Activated T-cell treated with anti-CD3 and anti-CD28 coated beads, Interleukin-2, amount 50 U/mL, for 72 hours (primary cell): ENCODE measurements at regions not wholly inside any gene's neighbourhood (a gene's known extent, or its start where the extent isn't known, plus 50 kb on each side); places are given as distances from the start of the nearest gene placed in this dataset.
A peak's percentile ranks its signal among the peaks of the same experiment; 100 is the strongest.
"Not testable (repeated sequence)": the region's sequence is repeated elsewhere in the genome, so short reads cannot be mapped to it uniquely, and the experiment has no call there.

Source experiments
- ATAC-seq, 2 donors: fragments of 150-1000 bp; cut with Tn5 transposase; replicated peaks in 1 of 2; 2 replicates each; pipeline ENCODE4 v1.10.0; 2021; ENCODE audit warnings: moderate library complexity in 2 of 2, mild to moderate bottlenecking in 1 of 2
- DNase-seq, 2 donors: peaks; one replicate each; pipeline ENCODE4 v3.0.0; 2021 to 2022; ENCODE audit warnings: mixed read lengths in 1 of 2
- H3K27ac Mint-ChIP-seq: one replicate; pipeline ENCODE4 v1.8.0; 2022; ENCODE audit warnings: mild to moderate bottlenecking, moderate library complexity, mixed read lengths
- H3K27me3 Mint-ChIP-seq: one replicate; pipeline ENCODE4 v1.8.0; 2022; ENCODE audit warnings: low read depth, mixed read lengths
- H3K36me3 Mint-ChIP-seq, 2 donors: one replicate each; pipeline ENCODE4 v1.8.0; 2022; ENCODE audit warnings: mixed read lengths in 2 of 2, mild to moderate bottlenecking in 1 of 2; ENCODE audit not compliant: insufficient read depth in 2 of 2
- H3K4me1 Mint-ChIP-seq: one replicate; pipeline ENCODE4 v1.8.0; 2022; ENCODE audit warnings: low read depth, mixed read lengths
- H3K4me3 Mint-ChIP-seq, 2 donors: one replicate each; pipeline ENCODE4 v1.8.0; 2022; ENCODE audit warnings: mild to moderate bottlenecking in 2 of 2, mixed read lengths in 2 of 2, moderate library complexity in 2 of 2
- H3K9me3 Mint-ChIP-seq, 2 donors: one replicate each; pipeline ENCODE4 v1.8.0; 2022; ENCODE audit warnings: mixed read lengths in 2 of 2

GRCh38 chr20:26025792-26026191, 329.1 kb upstream of the ZNF337 start:
- not testable (repeated sequence) for H3K36me3 Mint-ChIP-seq, H3K9me3 Mint-ChIP-seq, DNase-seq, H3K27ac Mint-ChIP-seq, H3K27me3 Mint-ChIP-seq, H3K4me3 Mint-ChIP-seq, ATAC-seq, H3K4me1 Mint-ChIP-seq

DNA sequence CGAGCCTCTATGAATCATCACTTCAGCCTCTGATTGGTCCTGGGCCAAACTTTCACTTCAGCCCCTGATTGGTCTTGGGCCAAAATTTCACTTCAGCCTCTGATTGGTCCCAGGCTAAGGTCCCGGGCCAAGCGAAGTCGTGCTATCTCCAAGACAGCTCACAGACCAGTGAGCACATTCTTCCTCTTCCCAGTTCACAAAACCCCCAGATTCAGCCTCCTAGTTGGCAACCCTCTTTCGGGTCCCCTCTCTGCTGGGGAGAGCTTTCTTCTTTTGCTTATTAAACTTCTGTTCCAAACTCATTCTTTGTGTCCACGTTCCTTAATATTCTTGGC, 314.3 kb upstream of the ZNF337 start:
- not testable (repeated sequence) for ATAC-seq

DNA sequence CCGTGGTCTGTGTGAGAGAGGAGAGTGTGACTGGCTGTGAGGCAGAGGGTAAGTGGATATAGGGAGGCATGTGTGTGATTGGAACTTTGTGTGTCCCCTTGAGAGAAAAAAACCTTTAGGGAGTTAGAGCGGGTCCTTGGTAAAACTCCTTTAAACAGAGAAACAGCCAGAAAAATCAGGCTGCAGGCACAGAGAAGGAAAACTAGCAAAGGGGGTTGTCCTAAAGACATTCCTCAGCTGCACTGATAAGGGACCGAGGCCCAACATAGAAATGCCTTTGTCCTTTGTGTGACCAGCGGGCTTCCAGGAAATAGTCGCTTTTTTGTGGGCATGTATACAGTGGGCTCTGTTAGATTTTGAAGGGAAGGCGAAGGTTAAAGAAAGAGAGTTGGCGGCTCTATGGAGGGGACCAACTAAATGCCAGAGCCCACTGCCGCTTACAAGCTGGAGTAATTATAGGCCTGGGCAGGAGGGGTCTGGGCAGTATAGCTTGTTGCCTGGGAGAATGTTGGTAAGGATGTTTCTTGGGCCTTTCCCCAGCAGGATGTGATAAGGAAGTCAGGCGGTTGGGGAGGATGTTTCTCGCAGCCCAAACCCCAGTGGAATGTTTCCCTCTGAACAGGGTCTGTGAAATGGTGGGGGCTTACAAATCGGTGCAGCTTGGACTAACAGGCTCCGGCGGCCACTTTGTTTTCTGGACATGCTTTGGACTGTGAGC, 313.7 kb upstream of the ZNF337 start:
- ATAC-seq, DNase-seq, H3K27me3 Mint-ChIP-seq, H3K9me3 Mint-ChIP-seq, H3K36me3 Mint-ChIP-seq: not testable (repeated sequence)
- peak overlapping the region; percentile 51 for H3K27ac Mint-ChIP-seq
- peak overlapping the region; percentile 83 to 88 for H3K4me3 Mint-ChIP-seq
- peaks cover 16% of the 10 kb centered on the region for H3K4me1 Mint-ChIP-seq

More for the DNA sequence above, 314.3 kb upstream of the ZNF337 start:
- not testable (repeated sequence) for H3K27ac Mint-ChIP-seq, DNase-seq, H3K9me3 Mint-ChIP-seq, H3K27me3 Mint-ChIP-seq, H3K36me3 Mint-ChIP-seq
- peak overlapping the region; percentile 83 to 88 for H3K4me3 Mint-ChIP-seq
- H3K4me1 Mint-ChIP-seq: peaks cover 16% of the 10 kb centered on the region

- not testable (repeated sequence) for H3K27me3 Mint-ChIP-seq, H3K36me3 Mint-ChIP-seq, ATAC-seq, H3K9me3 Mint-ChIP-seq
- Mint-ChIP-seq H3K4me3 (peak overlapping the region; percentile 83 to 88), H3K27ac (peak overlapping the region; percentile 51), H3K4me1 (peaks cover 16% of the 10 kb centered on the region)
- peak; percentile 54 to 64 for DNase-seq
Measured at GRCh38 chr20:26009402-26010223, 313.0 kb upstream of the ZNF337 start.

DNA sequence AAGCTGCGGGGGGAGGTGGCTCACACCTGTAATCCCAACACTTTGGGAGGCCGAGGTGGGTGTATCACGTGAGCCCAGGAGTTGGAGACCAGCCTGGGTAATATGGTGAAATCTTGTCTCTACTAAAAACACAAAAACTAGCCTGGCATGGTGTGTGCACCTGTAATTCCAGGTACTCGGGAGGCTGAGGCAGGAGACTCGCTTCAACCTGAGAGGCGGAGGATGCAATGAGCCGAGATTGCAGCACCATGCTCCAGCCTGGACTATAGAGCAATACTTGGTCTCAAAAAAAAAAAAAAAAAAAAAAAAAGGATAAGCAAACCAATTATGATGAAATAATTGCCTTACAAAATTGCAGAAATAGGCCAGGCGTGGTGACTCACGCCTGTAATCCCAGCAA, 311.4 kb upstream of the ZNF337 start:
- H3K27me3 Mint-ChIP-seq: not testable (repeated sequence)

GRCh38 chr20:26006164-26006563, 309.5 kb upstream of the ZNF337 start:
- H3K36me3 Mint-ChIP-seq, H3K4me3 Mint-ChIP-seq, H3K27ac Mint-ChIP-seq, H3K27me3 Mint-ChIP-seq, H3K9me3 Mint-ChIP-seq, ATAC-seq, DNase-seq: not testable (repeated sequence)
- peaks cover 16% of the 10 kb centered on the region for H3K4me1 Mint-ChIP-seq

More for the DNA sequence above, 311.4 kb upstream of the ZNF337 start:
- ATAC-seq, H3K9me3 Mint-ChIP-seq, H3K36me3 Mint-ChIP-seq, H3K4me3 Mint-ChIP-seq, DNase-seq, H3K27ac Mint-ChIP-seq: not testable (repeated sequence)
- H3K4me1 Mint-ChIP-seq: peaks cover 16% of the 10 kb centered on the region

DNA sequence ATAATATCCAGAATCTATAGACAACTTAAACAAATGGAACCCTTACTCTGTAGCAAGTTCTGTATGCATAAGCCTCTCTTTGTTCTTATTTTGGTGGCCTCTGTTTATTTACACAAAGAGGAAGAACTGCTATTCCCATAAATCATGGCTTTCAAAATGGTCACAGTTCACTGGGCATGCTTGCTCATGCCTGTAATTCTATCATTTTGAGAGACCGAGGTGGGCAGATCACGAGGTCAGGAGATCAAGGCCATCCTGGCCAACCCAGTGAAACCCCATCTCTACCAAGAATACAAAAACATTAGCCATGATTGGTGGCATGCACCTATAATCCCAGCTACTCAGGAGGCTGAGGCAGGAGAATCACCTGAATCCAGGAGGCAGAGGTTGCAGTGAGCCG, 307.3 kb upstream of the ZNF337 start:
- H3K27ac Mint-ChIP-seq, H3K4me1 Mint-ChIP-seq, DNase-seq, H3K27me3 Mint-ChIP-seq, ATAC-seq, H3K9me3 Mint-ChIP-seq, H3K36me3 Mint-ChIP-seq, H3K4me3 Mint-ChIP-seq: not testable (repeated sequence)

GRCh38 chr20:25997367-25998038, 300.9 kb upstream of the ZNF337 start:
- not testable (repeated sequence) for ATAC-seq, H3K27ac Mint-ChIP-seq, H3K4me3 Mint-ChIP-seq, H3K36me3 Mint-ChIP-seq, H3K4me1 Mint-ChIP-seq, DNase-seq, H3K27me3 Mint-ChIP-seq, H3K9me3 Mint-ChIP-seq

DNA sequence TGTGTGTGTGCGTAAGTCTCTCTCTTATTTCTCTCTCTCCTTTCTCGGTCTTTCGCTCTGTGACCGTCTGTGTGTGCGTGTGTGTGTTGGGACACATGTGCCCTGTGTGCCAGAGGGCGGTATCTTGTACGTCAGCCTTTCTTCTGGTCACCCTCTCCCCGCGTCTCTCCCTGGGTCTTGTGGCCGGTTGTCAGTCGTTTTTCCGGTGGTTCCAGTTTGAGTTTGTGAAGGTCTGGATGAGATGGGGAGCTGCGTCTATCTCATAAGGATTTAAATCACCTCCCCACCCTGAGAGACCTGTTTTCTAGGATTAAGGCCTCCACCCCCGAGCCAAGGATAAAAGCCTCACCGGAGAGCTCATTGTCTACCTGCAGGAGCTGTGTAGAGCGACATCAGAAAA, 295.5 kb upstream of the ZNF337 start:
- H3K27me3 Mint-ChIP-seq: peaks cover 19% of the 10 kb centered on the region
- H3K9me3 Mint-ChIP-seq: no peaks in the 10 kb centered on the region
- DNase-seq (no peak), ATAC-seq (no peak)
- no peak overlapping the region for H3K4me3 Mint-ChIP-seq
- H3K36me3 Mint-ChIP-seq: peaks cover 0 to 2% of the 10 kb centered on the region in 2 donors
- H3K27ac Mint-ChIP-seq: no peak overlapping the region
- H3K4me1 Mint-ChIP-seq: peaks cover 4% of the 10 kb centered on the region

DNA sequence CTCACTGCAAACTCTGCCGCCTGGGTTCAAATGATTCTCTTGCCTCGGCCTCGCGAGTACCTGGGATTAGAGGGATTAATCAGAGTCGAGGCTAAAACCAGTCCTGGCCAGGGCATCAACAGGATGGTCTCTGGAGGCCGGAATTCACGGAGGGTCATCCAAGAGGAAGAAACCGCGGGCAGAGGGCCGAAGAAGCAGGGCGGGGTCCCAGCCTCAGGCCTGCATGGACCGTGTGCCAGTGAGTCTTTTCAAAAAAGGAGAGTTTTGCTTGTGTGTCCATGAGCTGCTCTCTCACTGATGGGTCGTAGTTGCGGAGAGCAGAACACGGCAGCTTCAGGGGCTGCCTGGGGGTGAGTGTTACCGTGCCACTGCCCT, 295.1 kb upstream of the ZNF337 start:
- no peak overlapping the region for H3K4me3 Mint-ChIP-seq
- peaks cover 19% of the 10 kb centered on the region for H3K27me3 Mint-ChIP-seq
- no peak for DNase-seq
- H3K9me3 Mint-ChIP-seq: no peaks in the 10 kb centered on the region
- no peak for ATAC-seq
- H3K4me1 Mint-ChIP-seq: peaks cover 6% of the 10 kb centered on the region
- H3K36me3 Mint-ChIP-seq: peaks cover 0 to 2% of the 10 kb centered on the region in 2 donors
- no peak overlapping the region for H3K27ac Mint-ChIP-seq

DNA sequence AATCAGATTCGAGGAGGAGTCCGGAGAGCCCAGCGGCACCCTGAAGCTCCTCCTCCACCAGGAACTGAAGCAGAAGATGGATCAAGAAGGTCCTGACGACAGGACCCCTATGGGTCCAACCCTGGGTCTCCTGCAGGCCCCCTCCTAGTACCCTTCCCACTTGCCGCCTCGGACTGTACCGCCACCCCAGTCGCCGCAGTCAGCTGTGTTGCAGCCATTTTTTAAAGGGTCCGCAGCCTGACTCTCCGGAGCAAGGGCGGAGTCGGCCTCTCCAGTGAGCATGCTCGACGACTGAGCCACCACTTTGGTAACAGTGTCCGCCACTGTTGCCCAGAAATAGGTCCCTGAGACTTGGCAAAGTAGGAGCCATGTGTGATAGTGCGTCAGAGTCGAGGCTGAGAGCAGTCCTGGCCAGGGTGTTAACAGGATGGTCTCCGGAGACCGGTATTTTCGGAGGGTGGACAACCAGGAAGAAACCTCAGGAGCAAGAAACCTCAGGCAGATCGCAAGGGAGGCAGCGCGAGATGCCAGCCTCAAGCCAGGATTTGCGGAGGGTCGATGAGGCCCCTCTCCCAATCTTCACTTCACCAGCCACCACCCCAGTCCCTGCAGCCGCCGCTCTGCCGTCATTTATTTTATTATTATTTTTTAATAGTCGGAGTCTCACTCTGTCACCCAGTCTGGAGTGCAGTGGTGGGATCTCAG, 294.6 kb upstream of the ZNF337 start:
- peaks cover 6% of the 10 kb centered on the region for H3K4me1 Mint-ChIP-seq
- peaks cover 24% of the 10 kb centered on the region for H3K27me3 Mint-ChIP-seq
- peaks cover 0 to 2% of the 10 kb centered on the region in 2 donors for H3K36me3 Mint-ChIP-seq
- no peak overlapping the region for H3K27ac Mint-ChIP-seq
- no peaks in the 10 kb centered on the region for H3K9me3 Mint-ChIP-seq
- DNase-seq (no peak), ATAC-seq (no peak)
- H3K4me3 Mint-ChIP-seq: no peak overlapping the region

GRCh38 chr20:25989686-25990085, 293.0 kb upstream of the ZNF337 start:
- H3K9me3 Mint-ChIP-seq, H3K4me1 Mint-ChIP-seq, DNase-seq, H3K27ac Mint-ChIP-seq, ATAC-seq, H3K4me3 Mint-ChIP-seq, H3K36me3 Mint-ChIP-seq: not testable (repeated sequence)
- H3K27me3 Mint-ChIP-seq: peaks cover 35% of the 10 kb centered on the region

DNA sequence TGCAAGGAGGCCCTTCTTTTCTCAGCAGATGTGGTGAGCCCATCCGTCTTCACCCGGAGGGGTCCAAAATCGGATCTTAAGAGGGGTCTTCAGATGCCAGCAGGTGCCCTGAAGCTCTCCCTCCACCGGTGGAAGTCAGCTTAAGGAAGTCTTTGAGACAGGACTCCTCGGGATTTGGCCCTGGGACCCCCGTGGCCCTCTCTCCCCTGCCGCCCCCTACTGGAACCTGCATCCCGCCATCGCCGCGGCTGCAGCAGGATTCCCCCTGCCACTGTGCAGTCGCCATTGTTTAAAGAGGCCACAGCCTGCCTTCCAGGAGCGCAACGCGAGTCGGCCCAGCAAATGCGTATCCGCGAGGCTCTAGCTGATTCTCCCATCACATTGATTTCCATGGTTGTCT, 292.5 kb upstream of the ZNF337 start:
- peaks cover 6% of the 10 kb centered on the region for H3K4me1 Mint-ChIP-seq
- peaks cover 1 to 2% of the 10 kb centered on the region in 2 donors for H3K36me3 Mint-ChIP-seq
- H3K27me3 Mint-ChIP-seq: peaks cover 34% of the 10 kb centered on the region
- ATAC-seq (no peak), DNase-seq (no peak)
- H3K27ac Mint-ChIP-seq: no peak overlapping the region
- H3K9me3 Mint-ChIP-seq: no peaks in the 10 kb centered on the region
- no peak overlapping the region for H3K4me3 Mint-ChIP-seq
